HepG2 (cell line): ENCODE measurements at regions not wholly inside any gene's neighbourhood (a gene's known extent, or its start where the extent isn't known, plus 50 kb on each side); places are given as distances from the start of the nearest gene placed in this dataset.

ENCODE experiments used
- CEBPG ChIP-seq: IDR thresholded peaks from 2 replicates; pipeline ENCODE4 v1.6.1; 2016
- DNMT3B ChIP-seq: conservative IDR thresholded peaks from 2 replicates; pipeline ENCODE4 v1.6.1; 2016; ENCODE audit warnings: missing biosample characterization, control low read depth
- FOXK1 ChIP-seq: sonication (generic); formaldehyde crosslinking; IDR thresholded peaks from 2 replicates; pipeline ENCODE4 v1.4.0; 2020; ENCODE audit warnings: low read depth, missing genetic modification reagents, borderline replicate concordance
- GATAD1 ChIP-seq: IDR thresholded peaks from 2 replicates; pipeline ENCODE4 v1.6.1; 2016; ENCODE audit warnings: missing genetic modification reagents, missing compliant biosample characterization
- HDAC1 ChIP-seq: sonication (generic); formaldehyde crosslinking; IDR thresholded peaks from 2 replicates; pipeline ENCODE4 v1.5.1; 2020; ENCODE audit warnings: mild to moderate bottlenecking, missing genetic modification reagents
- HNF1B ChIP-seq: sonication (generic); formaldehyde crosslinking; IDR thresholded peaks from 2 replicates; pipeline ENCODE4 v1.5.1; 2020; ENCODE audit warnings: mild to moderate bottlenecking, moderate library complexity, missing genetic modification reagents
- MIXL1 ChIP-seq: IDR thresholded peaks from 2 replicates; pipeline ENCODE4 v1.6.1; 2016
- NR2F6 ChIP-seq, 2 experiments: IDR thresholded peaks; 2 replicates each; pipeline ENCODE4 v1.6.1; 2016; ENCODE audit warnings: antibody characterized with exemption in 1 of 2, mild to moderate bottlenecking in 1 of 2
- POGZ ChIP-seq: sonication (generic); formaldehyde crosslinking; IDR thresholded peaks from 2 replicates; pipeline ENCODE4 v1.4.0; 2020; ENCODE audit warnings: mild to moderate bottlenecking, missing genetic modification reagents
- RBM22 ChIP-seq: fragments of 200-400 bp; formaldehyde crosslinking; optimal IDR thresholded peaks from 2 replicates; pipeline ENCODE3; 2017; ENCODE audit warnings: mild to moderate bottlenecking, low read length, moderate library complexity
- RFX1 ChIP-seq: fragments of 450-650 bp; IDR thresholded peaks from 2 replicates; pipeline ENCODE4 v1.6.1; 2017
- RNF2 ChIP-seq: fragments of 450-650 bp; conservative IDR thresholded peaks from 2 replicates; pipeline ENCODE4 v1.6.1; 2016; ENCODE audit warnings: low read depth
- SCMH1 ChIP-seq: sonication (generic); formaldehyde crosslinking; IDR thresholded peaks from 2 replicates; pipeline ENCODE4 v1.9.0; 2021; ENCODE audit warnings: missing genetic modification reagents, mild to moderate bottlenecking, borderline replicate concordance
- SYNCRIP ChIP-seq: fragments of 200-400 bp; formaldehyde crosslinking; IDR thresholded peaks from 2 replicates; pipeline ENCODE4 v1.6.1; 2018; ENCODE audit warnings: mild to moderate bottlenecking, low read depth, low read length; ENCODE audit not compliant: insufficient read depth
- TERF1 ChIP-seq: sonication (generic); formaldehyde crosslinking; IDR thresholded peaks from 2 replicates; pipeline ENCODE4 v1.8.0; 2022; ENCODE audit warnings: mild to moderate bottlenecking, missing genetic modification reagents, moderate library complexity
- THAP11 ChIP-seq: IDR thresholded peaks from 2 replicates; pipeline ENCODE4 v1.6.1; 2016; ENCODE audit warnings: missing biosample characterization, missing genetic modification reagents
- ZBTB26 ChIP-seq: IDR thresholded peaks from 2 replicates; pipeline ENCODE4 v1.6.1; 2016; ENCODE audit warnings: missing compliant biosample characterization, missing genetic modification reagents, borderline replicate concordance
- ZIK1 ChIP-seq: sonication (generic); formaldehyde crosslinking; IDR thresholded peaks from 2 replicates; pipeline ENCODE4 v1.5.0; 2020; ENCODE audit warnings: mild to moderate bottlenecking, low read depth, missing genetic modification reagents, borderline replicate concordance
- ZNF234 ChIP-seq: sonication (generic); formaldehyde crosslinking; conservative IDR thresholded peaks from 2 replicates; pipeline ENCODE4 v1.5.1; 2020; ENCODE audit warnings: mild to moderate bottlenecking, missing genetic modification reagents
- ZNF251 ChIP-seq: sonication (generic); formaldehyde crosslinking; IDR thresholded peaks from 2 replicates; pipeline ENCODE4 v1.9.0; 2021; ENCODE audit warnings: mild to moderate bottlenecking, missing genetic modification reagents
- ZNF550 ChIP-seq: sonication (generic); formaldehyde crosslinking; IDR thresholded peaks from 2 replicates; pipeline ENCODE4 v1.4.0; 2020; ENCODE audit warnings: mild to moderate bottlenecking, missing genetic modification reagents, borderline replicate concordance
- ZNF574 ChIP-seq: sonication (generic); formaldehyde crosslinking; IDR thresholded peaks from 2 replicates; pipeline ENCODE4 v1.4.0; 2020; ENCODE audit warnings: missing genetic modification reagents
- ZNF629 ChIP-seq: sonication (generic); formaldehyde crosslinking; conservative IDR thresholded peaks from 2 replicates; pipeline ENCODE4 v1.5.0; 2020; ENCODE audit warnings: missing genetic modification reagents
- ZNF784 ChIP-seq: sonication (generic); formaldehyde crosslinking; IDR thresholded peaks from 2 replicates; pipeline ENCODE4 v1.5.1; 2020; ENCODE audit warnings: missing genetic modification reagents, mild to moderate bottlenecking, borderline replicate concordance

GRCh38 chr14:89491711-89492381 lies 74.8 kb upstream of the FOXN3 start (continued):
- peak; percentile 79 for TF ChIP-seq HNF1B (CRISPR knock-in tag)
- no peak for TF ChIP-seq RNF2
- no peak for TF ChIP-seq SYNCRIP
- TF ChIP-seq FOXK1 (CRISPR knock-in tag): peak; percentile 20; the same call in 1 of the 2 replicates
- TF ChIP-seq RFX1: no peak
- TF ChIP-seq SCMH1 (CRISPR knock-in tag): no peak
- no peak; the same call in 1 of the 2 replicates for TF ChIP-seq ZBTB26
- TF ChIP-seq ZNF234: no peak
- no peak for TF ChIP-seq NR2F6 (IDR thresholded peaks at IDR 0.05)
- peak; percentile 57 for TF ChIP-seq NR2F6 (CRISPR knock-in tag; IDR thresholded peaks at IDR 0.05)
- 0 out of 2 replicates have a peak, but pooled peaks have one; percentile 39 for TF ChIP-seq GATAD1 (CRISPR knock-in tag)
- 0 out of 2 replicates have a peak, but pooled peaks have one; percentile 28 for TF ChIP-seq THAP11 (CRISPR knock-in tag)
- peak; percentile 63 for TF ChIP-seq HDAC1 (CRISPR knock-in tag)
- TF ChIP-seq ZNF784: no peak
- TF ChIP-seq RBM22: no peak
- TF ChIP-seq MIXL1 (CRISPR knock-in tag): peak; percentile 55; the same call in 1 of the 2 replicates
- peak; percentile 75; the same call in 1 of the 2 replicates for TF ChIP-seq POGZ (CRISPR knock-in tag)
- no peak for TF ChIP-seq ZNF550 (CRISPR knock-in tag)
- no peak for TF ChIP-seq TERF1
- TF ChIP-seq ZNF629 (CRISPR knock-in tag): no peak
- TF ChIP-seq ZNF574 (CRISPR knock-in tag): 0 out of 2 replicates have a peak, but pooled peaks have one; percentile 34
- no peak for TF ChIP-seq ZIK1 (CRISPR knock-in tag)
- 0 out of 2 replicates have a peak, but pooled peaks have one; percentile 18 for TF ChIP-seq CEBPG
- TF ChIP-seq ZNF251 (CRISPR knock-in tag): no peak
- no peak for TF ChIP-seq DNMT3B (CRISPR knock-in tag)
